Parathyroid adenoma (tissue), 2 donors: ENCODE measurements at regions not wholly inside any gene's neighbourhood (a gene's known extent, or its start where the extent isn't known, plus 50 kb on each side); places are given as distances from the start of the nearest gene placed in this dataset.

Experiments used
- H2AFZ ChIP-seq: fragments of 300-600 bp; sonication (generic); one replicate; pipeline ENCODE4 v1.7.0; 2017; ENCODE audit warnings: antibody characterized with exemption, mild to moderate bottlenecking
- H3K27ac ChIP-seq: fragments of 300-600 bp; sonication (generic); one replicate; pipeline ENCODE4 v1.7.0; 2017
- H3K27me3 ChIP-seq: fragments of 300-600 bp; sonication (generic); one replicate; pipeline ENCODE4 v1.7.0; 2017; ENCODE audit warnings: low read length; ENCODE audit not compliant: control insufficient read depth, insufficient read depth
- H3K36me3 ChIP-seq: fragments of 300-600 bp; sonication (generic); one replicate; pipeline ENCODE4 v1.7.0; 2017; ENCODE audit warnings: low read length; ENCODE audit not compliant: control insufficient read depth, insufficient read depth
- H3K4me1 ChIP-seq: fragments of 300-600 bp; sonication (generic); one replicate; pipeline ENCODE4 v1.7.0; 2017; ENCODE audit warnings: control low read depth
- H3K4me2 ChIP-seq: fragments of 300-600 bp; sonication (generic); one replicate; pipeline ENCODE4 v1.7.0; 2017; ENCODE audit warnings: low read length
- H3K4me3 ChIP-seq: fragments of 300-600 bp; sonication (generic); one replicate; pipeline ENCODE4 v1.7.0; 2017; ENCODE audit warnings: low read depth, low read length
- H3K79me2 ChIP-seq: fragments of 300-600 bp; sonication (generic); one replicate; pipeline ENCODE4 v1.7.0; 2017; ENCODE audit warnings: control low read depth
- H3K9ac ChIP-seq: fragments of 300-600 bp; sonication (generic); one replicate; pipeline ENCODE4 v1.7.0; 2017; ENCODE audit warnings: mild to moderate bottlenecking
- H3K9me3 ChIP-seq: fragments of 300-600 bp; sonication (generic); one replicate; pipeline ENCODE4 v1.7.0; 2017; ENCODE audit warnings: low read length; ENCODE audit not compliant: control insufficient read depth
- TF ChIP-seq, protein P1 (sequence below): fragments of 300-600 bp; sonication (generic); IDR thresholded peaks from one replicate; pipeline ENCODE4 v1.7.0; 2017; ENCODE audit warnings: antibody characterized with exemption, mild to moderate bottlenecking
- donor health status: primary hyperparathyroidism.

GRCh38 chr2:167322795-167323194 lies 434.5 kb downstream of the XIRP2 start:
- no peaks in the 10 kb centered on the region for H3K4me1 ChIP-seq
- TF ChIP-seq, protein P1, sequence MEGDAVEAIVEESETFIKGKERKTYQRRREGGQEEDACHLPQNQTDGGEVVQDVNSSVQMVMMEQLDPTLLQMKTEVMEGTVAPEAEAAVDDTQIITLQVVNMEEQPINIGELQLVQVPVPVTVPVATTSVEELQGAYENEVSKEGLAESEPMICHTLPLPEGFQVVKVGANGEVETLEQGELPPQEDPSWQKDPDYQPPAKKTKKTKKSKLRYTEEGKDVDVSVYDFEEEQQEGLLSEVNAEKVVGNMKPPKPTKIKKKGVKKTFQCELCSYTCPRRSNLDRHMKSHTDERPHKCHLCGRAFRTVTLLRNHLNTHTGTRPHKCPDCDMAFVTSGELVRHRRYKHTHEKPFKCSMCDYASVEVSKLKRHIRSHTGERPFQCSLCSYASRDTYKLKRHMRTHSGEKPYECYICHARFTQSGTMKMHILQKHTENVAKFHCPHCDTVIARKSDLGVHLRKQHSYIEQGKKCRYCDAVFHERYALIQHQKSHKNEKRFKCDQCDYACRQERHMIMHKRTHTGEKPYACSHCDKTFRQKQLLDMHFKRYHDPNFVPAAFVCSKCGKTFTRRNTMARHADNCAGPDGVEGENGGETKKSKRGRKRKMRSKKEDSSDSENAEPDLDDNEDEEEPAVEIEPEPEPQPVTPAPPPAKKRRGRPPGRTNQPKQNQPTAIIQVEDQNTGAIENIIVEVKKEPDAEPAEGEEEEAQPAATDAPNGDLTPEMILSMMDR = no peak
- no peak overlapping the region for H3K9ac ChIP-seq
- no peaks in the 10 kb centered on the region for H3K36me3 ChIP-seq
- no peak overlapping the region for H3K4me3 ChIP-seq
- H3K79me2 ChIP-seq = no peaks in the 10 kb centered on the region
- H3K27ac ChIP-seq = no peak overlapping the region
- no peak overlapping the region for H2AFZ ChIP-seq
- H3K9me3 ChIP-seq = no peaks in the 10 kb centered on the region
- H3K27me3 ChIP-seq = no peaks in the 10 kb centered on the region
- no peak overlapping the region for H3K4me2 ChIP-seq

DNA sequence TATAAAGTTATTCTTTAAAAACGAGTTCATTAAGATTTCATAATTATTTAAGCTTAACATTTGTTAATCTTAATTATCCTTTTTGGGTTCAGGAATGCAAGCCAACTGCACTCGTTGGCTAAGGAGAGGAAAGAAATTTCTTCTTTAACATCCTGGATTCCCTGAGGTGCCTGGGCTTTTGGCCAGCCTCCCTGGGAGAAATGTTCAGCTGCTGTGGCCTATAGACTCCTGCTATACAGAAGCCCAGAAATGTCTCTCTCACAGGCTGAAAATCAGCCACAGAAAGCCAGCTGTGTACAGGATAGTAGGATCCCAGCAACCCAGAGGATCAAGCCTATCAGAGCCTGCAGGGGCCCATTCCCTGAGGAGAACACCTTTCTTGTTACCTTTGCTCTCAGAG lies 430.3 kb downstream of the XIRP2 start:
- H3K4me3 ChIP-seq = no peak overlapping the region
- H3K79me2 ChIP-seq = no peaks in the 10 kb centered on the region
- no peaks in the 10 kb centered on the region for H3K4me1 ChIP-seq
- no peaks in the 10 kb centered on the region for H3K27me3 ChIP-seq
- H3K9ac ChIP-seq = no peak overlapping the region
- H3K4me2 ChIP-seq = no peak overlapping the region
- TF ChIP-seq, protein P1 = no peak
- no peaks in the 10 kb centered on the region for H3K9me3 ChIP-seq
- no peak overlapping the region for H2AFZ ChIP-seq
- no peak overlapping the region for H3K27ac ChIP-seq
- H3K36me3 ChIP-seq = no peaks in the 10 kb centered on the region

GRCh38 chr2:167310442-167310841 lies 422.2 kb downstream of the XIRP2 start:
- TF ChIP-seq, protein P1 = no peak
- H3K36me3 ChIP-seq = no peaks in the 10 kb centered on the region
- no peak overlapping the region for H3K4me2 ChIP-seq
- no peak overlapping the region for H3K9ac ChIP-seq
- H3K27ac ChIP-seq = no peak overlapping the region
- no peak overlapping the region for H3K4me3 ChIP-seq
- no peaks in the 10 kb centered on the region for H3K79me2 ChIP-seq
- no peaks in the 10 kb centered on the region for H3K27me3 ChIP-seq
- no peaks in the 10 kb centered on the region for H3K9me3 ChIP-seq
- H3K4me1 ChIP-seq = no peaks in the 10 kb centered on the region
- no peak overlapping the region for H2AFZ ChIP-seq
